Sigmoid colon (tissue), 3 donors: ENCODE measurements at regions not wholly inside any gene's neighbourhood (a gene's known extent, or its start where the extent isn't known, plus 50 kb on each side); places are given as distances from the start of the nearest gene placed in this dataset.

Experiments used
- CTCF ChIP-seq, 4 experiments: fragments of 450-650 bp in 3 of 4; fragments of 200-600 bp in 1 of 4; IDR thresholded peaks; one replicate each; pipeline ENCODE4 v1.5.1; 2016 to 2019; ENCODE audit warnings: antibody characterized with exemption in 4 of 4, mild to moderate bottlenecking in 3 of 4, moderate library complexity in 2 of 4
- POLR2A ChIP-seq, 2 donors: fragments of 450-650 bp; IDR thresholded peaks; one replicate each; pipeline ENCODE4 v1.6.1; 2016; ENCODE audit warnings: antibody characterized with exemption in 2 of 2, mild to moderate bottlenecking in 2 of 2, moderate library complexity in 2 of 2

GRCh38 chr11:70863186-70863585, 389.2 kb downstream of the SHANK2 start:
- TF ChIP-seq CTCF (IDR thresholded peaks at IDR 0.05) (no peak), POLR2A (IDR thresholded peaks at IDR 0.05) (no peak)
